Myocyte (in vitro differentiated cells): ENCODE measurements at regions not wholly inside any gene's neighbourhood (a gene's known extent, or its start where the extent isn't known, plus 50 kb on each side); places are given as distances from the start of the nearest gene placed in this dataset.
"Not testable (repeated sequence)": the region's sequence is repeated elsewhere in the genome, so short reads cannot be mapped to it uniquely, and the experiment has no call there.

Source experiments
- DNase-seq: peaks from one replicate; pipeline ENCODE4 v3.0.0-alpha.2; 2012; ENCODE audit warnings: low read depth

GRCh38 chr21:20045197-20045596 lies 953.0 kb upstream of the NCAM2 start:
- DNase-seq = no peak

- not testable (repeated sequence) for DNase-seq
Observed at GRCh38 chr21:20048130-20048837, 949.9 kb upstream of the NCAM2 start.

- no peak for DNase-seq
Observed at GRCh38 chr21:20083336-20083735, 914.9 kb upstream of the NCAM2 start.

GRCh38 chr21:20083925-20084324 lies 914.3 kb upstream of the NCAM2 start:
- no peak for DNase-seq

GRCh38 chr21:20086508-20086907 lies 911.7 kb upstream of the NCAM2 start:
- no peak for DNase-seq

- DNase-seq = no peak
Observed at GRCh38 chr21:20106368-20106767, 891.8 kb upstream of the NCAM2 start.

- DNase-seq = no peak
Observed at GRCh38 chr21:20108016-20108415, 890.2 kb upstream of the NCAM2 start.

GRCh38 chr21:20108976-20109540 lies 889.2 kb upstream of the NCAM2 start:
- no peak for DNase-seq

GRCh38 chr21:20110368-20110767 lies 887.8 kb upstream of the NCAM2 start:
- no peak for DNase-seq

GRCh38 chr21:20151741-20152140 lies 846.5 kb upstream of the NCAM2 start:
- DNase-seq = no peak

- DNase-seq = no peak
Observed at GRCh38 chr21:20163167-20163566, 835.0 kb upstream of the NCAM2 start.

- no peak for DNase-seq
Observed at GRCh38 chr21:20167059-20167458, 831.1 kb upstream of the NCAM2 start.

GRCh38 chr21:20169812-20170576 lies 828.2 kb upstream of the NCAM2 start:
- DNase-seq = no peak

GRCh38 chr21:20186186-20186585 lies 812.0 kb upstream of the NCAM2 start:
- DNase-seq = no peak

- no peak for DNase-seq
Observed at GRCh38 chr21:20187028-20187427, 811.2 kb upstream of the NCAM2 start.

- DNase-seq = not testable (repeated sequence)
Observed at GRCh38 chr21:20201323-20201722, 796.9 kb upstream of the NCAM2 start.

GRCh38 chr21:20207335-20207734 lies 790.9 kb upstream of the NCAM2 start:
- no peak for DNase-seq

- DNase-seq = no peak
Observed at GRCh38 chr21:20215959-20216358, 782.2 kb upstream of the NCAM2 start.

- no peak for DNase-seq
Observed at GRCh38 chr21:20220586-20220985, 777.6 kb upstream of the NCAM2 start.

- DNase-seq = not testable (repeated sequence)
Observed at GRCh38 chr21:20221981-20222380, 776.2 kb upstream of the NCAM2 start.

GRCh38 chr21:20236649-20237048 lies 761.6 kb upstream of the NCAM2 start:
- DNase-seq = not testable (repeated sequence)

- DNase-seq = no peak
Observed at GRCh38 chr21:20249401-20249800, 748.8 kb upstream of the NCAM2 start.
